ENCODE measurements at regions not wholly inside any gene's neighbourhood (a gene's known extent, or its start where the extent isn't known, plus 50 kb on each side); places are given as distances from the start of the nearest gene placed in this dataset.
"Not testable (repeated sequence)": the region's sequence is repeated elsewhere in the genome, so short reads cannot be mapped to it uniquely, and the experiment has no call there.

GRCh38 chr6:93889713-93890112, 470.4 kb upstream of the EPHA7 start:
- no peak for DNase-seq (ENCODE audit: low read depth in 4 of 4, low spot score in 2 of 4)

GRCh38 chr6:93886416-93886815, 467.1 kb upstream of the EPHA7 start:
- DNase-seq (ENCODE audit: low read depth in 4 of 4, low spot score in 2 of 4), result no peak

- DNase-seq (ENCODE audit: low read depth in 4 of 4, low spot score in 2 of 4), result no peak
These were observed 440.6 kb upstream of the EPHA7 start for GRCh38 chr6:93859971-93860370.

- DNase-seq (ENCODE audit: low read depth in 4 of 4, low spot score in 2 of 4), result no peak
These were observed 438.9 kb upstream of the EPHA7 start for GRCh38 chr6:93858213-93858612.

- no peak for DNase-seq (ENCODE audit: low read depth in 4 of 4, low spot score in 2 of 4)
These were observed 430.5 kb upstream of the EPHA7 start for GRCh38 chr6:93849857-93850256.

- no peak for DNase-seq (ENCODE audit: low read depth in 4 of 4, low spot score in 2 of 4)
These were observed 428.8 kb upstream of the EPHA7 start for GRCh38 chr6:93848031-93848742.

GRCh38 chr6:93842178-93842577, 422.8 kb upstream of the EPHA7 start:
- DNase-seq (ENCODE audit: low read depth in 4 of 4, low spot score in 2 of 4), result no peak

- DNase-seq (ENCODE audit: low read depth in 4 of 4, low spot score in 2 of 4), result not testable (repeated sequence)
These were observed 416.2 kb upstream of the EPHA7 start for GRCh38 chr6:93835451-93836145.

- not testable (repeated sequence) for DNase-seq (ENCODE audit: low read depth in 4 of 4, low spot score in 2 of 4)
These were observed 415.7 kb upstream of the EPHA7 start for GRCh38 chr6:93835026-93835425.

- not testable (repeated sequence) for DNase-seq (ENCODE audit: low read depth in 4 of 4, low spot score in 2 of 4)
These were observed 414.0 kb upstream of the EPHA7 start for GRCh38 chr6:93833326-93833725.

- DNase-seq (ENCODE audit: low read depth in 4 of 4, low spot score in 2 of 4), result not testable (repeated sequence)
These were observed 410.4 kb upstream of the EPHA7 start for GRCh38 chr6:93829757-93830156.

- DNase-seq (ENCODE audit: low read depth in 4 of 4, low spot score in 2 of 4), result no peak
These were observed 409.6 kb upstream of the EPHA7 start for GRCh38 chr6:93829009-93829408.

- DNase-seq (ENCODE audit: low read depth in 4 of 4, low spot score in 2 of 4), result no peak
These were observed 409.2 kb upstream of the EPHA7 start for GRCh38 chr6:93828553-93828952.

GRCh38 chr6:93827728-93828127, 408.4 kb upstream of the EPHA7 start:
- no peak for DNase-seq (ENCODE audit: low read depth in 4 of 4, low spot score in 2 of 4)

- no peak for DNase-seq (ENCODE audit: low read depth in 4 of 4, low spot score in 2 of 4)
These were observed 406.6 kb upstream of the EPHA7 start for GRCh38 chr6:93825950-93826349.

GRCh38 chr6:93823489-93823888, 404.1 kb upstream of the EPHA7 start:
- DNase-seq (ENCODE audit: low read depth in 4 of 4, low spot score in 2 of 4), result no peak

GRCh38 chr6:93822434-93823265, 403.3 kb upstream of the EPHA7 start:
- no peak for DNase-seq (ENCODE audit: low read depth in 4 of 4, low spot score in 2 of 4)

GRCh38 chr6:93821953-93822352, 402.6 kb upstream of the EPHA7 start:
- no peak for DNase-seq (ENCODE audit: low read depth in 4 of 4, low spot score in 2 of 4)

- DNase-seq (ENCODE audit: low read depth in 4 of 4, low spot score in 2 of 4), result no peak
These were observed 401.2 kb upstream of the EPHA7 start for GRCh38 chr6:93820465-93821082.

- no peak for DNase-seq (ENCODE audit: low read depth in 4 of 4, low spot score in 2 of 4)
These were observed 399.8 kb upstream of the EPHA7 start for GRCh38 chr6:93819189-93819588.

GRCh38 chr6:93817937-93818336, 398.6 kb upstream of the EPHA7 start:
- no peak for DNase-seq (ENCODE audit: low read depth in 4 of 4, low spot score in 2 of 4)

Data from left renal cortex interstitium (tissue), 4 donors.